ENCODE measurements at regions not wholly inside any gene's neighbourhood (a gene's known extent, or its start where the extent isn't known, plus 50 kb on each side); places are given as distances from the start of the nearest gene placed in this dataset.

GRCh38 chr3:3403700-3404099 is 224.2 kb upstream of the CRBN start:
- H3K9me3 ChIP-seq = no peaks in the 10 kb centered on the region
- no peaks in the 10 kb centered on the region for H3K27me3 ChIP-seq
- H3K4me1 ChIP-seq = no peaks in the 10 kb centered on the region
- no peak overlapping the region for H3K27ac ChIP-seq
- intact Hi-C loops (cut with DNase I; ENCODE audit: low total_unique reads) = no loop called here
- H3K4me3 ChIP-seq = no peak overlapping the region
- no peak for DNase-seq
- TF ChIP-seq POLR2A (IDR thresholded peaks at IDR 0.05) (no peak), CTCF (IDR thresholded peaks at IDR 0.05) (no peak)
- H3K36me3 ChIP-seq = no peaks in the 10 kb centered on the region

DNA sequence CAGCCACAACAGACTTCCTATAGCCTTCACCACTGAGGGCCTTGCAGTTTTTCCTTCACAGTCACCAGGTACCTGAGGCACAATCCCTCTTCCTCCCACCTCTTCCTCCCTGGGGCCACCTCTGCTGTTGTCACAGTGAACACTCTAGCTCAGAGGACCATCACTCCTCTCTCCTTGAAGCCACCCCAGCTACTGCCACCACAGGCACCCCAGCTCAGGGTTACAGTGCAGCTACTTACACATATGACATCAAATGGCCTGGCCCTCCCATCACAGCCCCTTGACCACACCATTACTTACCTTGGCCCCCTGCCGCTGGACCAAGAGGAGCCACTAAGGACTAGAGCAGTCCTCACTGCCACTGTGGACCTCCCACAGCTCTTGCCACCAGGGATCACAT is 213.5 kb upstream of the CRBN start:
- intact Hi-C loops (cut with DNase I; ENCODE audit: low total_unique reads) = no loop called here
- no peak overlapping the region for H3K27ac ChIP-seq
- no peaks in the 10 kb centered on the region for H3K4me1 ChIP-seq
- DNase-seq = no peak
- no peak overlapping the region for H3K4me3 ChIP-seq
- H3K36me3 ChIP-seq = no peaks in the 10 kb centered on the region
- no peaks in the 10 kb centered on the region for H3K9me3 ChIP-seq
- H3K27me3 ChIP-seq = no peaks in the 10 kb centered on the region
- TF ChIP-seq CTCF (IDR thresholded peaks at IDR 0.05) (no peak), POLR2A (IDR thresholded peaks at IDR 0.05) (no peak)

DNA sequence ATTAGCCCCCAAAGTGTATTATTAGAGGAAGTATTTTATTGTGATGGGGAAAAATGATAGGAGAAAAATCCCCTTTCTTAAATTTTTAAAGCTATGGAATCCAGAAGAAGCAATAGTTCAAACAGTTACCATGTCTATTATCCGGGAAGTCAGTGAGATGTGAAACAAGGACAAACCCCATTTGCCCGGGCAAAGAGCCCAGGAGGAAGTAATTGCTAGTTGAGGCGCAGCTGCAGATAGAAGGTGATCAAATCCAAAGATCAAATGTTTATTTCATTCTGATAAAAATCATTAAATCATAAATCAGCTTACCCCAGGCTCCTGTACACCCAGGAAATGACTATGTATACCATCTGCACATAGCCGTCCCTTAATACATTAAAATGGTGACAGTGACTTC is 204.0 kb upstream of the CRBN start:
- Histone ChIP-seq H3K27ac (no peak overlapping the region), H3K27me3 (no peaks in the 10 kb centered on the region), H3K36me3 (no peaks in the 10 kb centered on the region), H3K9me3 (no peaks in the 10 kb centered on the region), H3K4me1 (no peaks in the 10 kb centered on the region), H3K4me3 (no peak overlapping the region)
- TF ChIP-seq POLR2A (IDR thresholded peaks at IDR 0.05) (no peak), CTCF (IDR thresholded peaks at IDR 0.05) (no peak)
- no peak for DNase-seq
- intact Hi-C loops (cut with DNase I; ENCODE audit: low total_unique reads) = no loop called here

DNA sequence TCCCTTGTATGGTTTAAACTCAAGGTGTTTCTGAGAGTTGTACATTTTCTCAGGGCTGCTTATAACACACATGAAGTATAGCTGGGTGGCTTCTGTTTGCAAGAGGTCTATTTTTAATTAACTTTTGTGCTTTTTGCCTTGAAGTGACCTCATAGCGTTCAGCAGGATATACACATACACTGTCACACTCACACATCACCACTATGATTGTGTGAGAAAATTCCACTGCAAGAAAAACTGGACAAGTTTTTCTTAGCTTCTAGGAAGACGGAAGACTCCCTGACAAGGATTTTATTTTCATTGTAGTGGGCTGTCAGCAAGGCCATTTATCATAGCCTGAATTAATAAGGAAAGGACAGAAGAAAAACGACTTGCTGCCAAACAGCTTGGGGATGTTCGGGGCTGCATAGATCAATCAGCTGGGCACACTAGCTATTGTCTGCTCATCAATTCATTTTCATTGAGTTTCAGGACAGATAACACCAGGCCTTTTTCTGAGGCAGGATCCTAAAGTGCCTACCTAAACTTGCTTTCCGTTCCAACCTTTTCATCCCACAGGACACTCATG is 192.8 kb upstream of the CRBN start:
- Histone ChIP-seq H3K36me3 (no peaks in the 10 kb centered on the region), H3K27ac (no peak overlapping the region), H3K9me3 (no peaks in the 10 kb centered on the region), H3K4me3 (no peak overlapping the region), H3K4me1 (no peaks in the 10 kb centered on the region), H3K27me3 (no peaks in the 10 kb centered on the region)
- TF ChIP-seq POLR2A (IDR thresholded peaks at IDR 0.05) = no peak
- no peak for TF ChIP-seq CTCF (IDR thresholded peaks at IDR 0.05)
- DNase-seq = no peak
- intact Hi-C loops (cut with DNase I; ENCODE audit: low total_unique reads) = no loop called here

GRCh38 chr3:3368306-3368705 is 188.8 kb upstream of the CRBN start:
- intact Hi-C loops (cut with DNase I; ENCODE audit: low total_unique reads) = no loop called here
- TF ChIP-seq CTCF (IDR thresholded peaks at IDR 0.05) (no peak), POLR2A (IDR thresholded peaks at IDR 0.05) (no peak)
- no peak overlapping the region for H3K4me3 ChIP-seq
- no peaks in the 10 kb centered on the region for H3K4me1 ChIP-seq
- no peaks in the 10 kb centered on the region for H3K27me3 ChIP-seq
- no peak overlapping the region for H3K27ac ChIP-seq
- no peak for DNase-seq
- no peaks in the 10 kb centered on the region for H3K9me3 ChIP-seq
- no peaks in the 10 kb centered on the region for H3K36me3 ChIP-seq

Data from uterus (tissue), 3 donors.